ENCODE measurements at regions not wholly inside any gene's neighbourhood (a gene's known extent, or its start where the extent isn't known, plus 50 kb on each side); places are given as distances from the start of the nearest gene placed in this dataset.
"Not testable (repeated sequence)": the region's sequence is repeated elsewhere in the genome, so short reads cannot be mapped to it uniquely, and the experiment has no call there.

GRCh38 chr13:22927845-22928244 lies 252.9 kb upstream of the SGCG start:
- H2BK20ac ChIP-seq (ENCODE audit: low read length); H3K18ac ChIP-seq (ENCODE audit: extremely low read depth, low read length); H3K23me2 ChIP-seq (ENCODE audit: low read depth, low read length); H2BK120ac ChIP-seq (replicated peaks; ENCODE audit: low read depth, low read length); H3K79me2 ChIP-seq (ENCODE audit: control insufficient read depth in 1 of 2, insufficient read depth in 2 of 2, low read length in 2 of 2); H3K79me1 ChIP-seq (ENCODE audit: low read depth, low read length); H3K14ac ChIP-seq (ENCODE audit: insufficient read length); H3K4me1 ChIP-seq (replicated peaks in 1 of 4; ENCODE audit: control insufficient read depth in 3 of 4, insufficient read depth in 4 of 4, low read length in 3 of 4); POLR2A ChIA-PET (ENCODE audit: partially characterized antibody); FAIRE-seq; H2BK5ac ChIP-seq (ENCODE audit: low read depth, low read length); H4K5ac ChIP-seq (ENCODE audit: insufficient read length, low read depth, low read length); H3K4me3 ChIP-seq (ENCODE audit: extremely low read depth in 1 of 4, insufficient read depth in 2 of 4, low read depth in 3 of 4, low read length in 4 of 4); H2AK5ac ChIP-seq (ENCODE audit: low read depth, low read length); H3K4ac ChIP-seq (replicated peaks; ENCODE audit: insufficient read length, low read depth, low read length); DNase-seq (ENCODE audit: low read depth in 1 of 2, low spot score in 2 of 2); H3K23ac ChIP-seq (ENCODE audit: insufficient read length); H3K4me2 ChIP-seq (ENCODE audit: insufficient read depth in 1 of 2, low read depth in 2 of 2, low read length in 2 of 2); H3K9ac ChIP-seq (replicated peaks in 1 of 4; ENCODE audit: extremely low read depth in 1 of 4, low read depth in 3 of 4, low read length in 3 of 4); H3K9me3 ChIP-seq (ENCODE audit: insufficient read depth in 2 of 2, low read depth in 1 of 2, low read length in 1 of 2); H2BK15ac ChIP-seq (ENCODE audit: low read length); H2BK12ac ChIP-seq (ENCODE audit: low read depth, low read length); H2AFZ ChIP-seq (ENCODE audit: low read length); H3K27ac ChIP-seq (ENCODE audit: low read depth, low read length); H4K20me1 ChIP-seq (replicated peaks in 1 of 2; ENCODE audit: control insufficient read depth in 1 of 2, insufficient read depth in 2 of 2, low read length in 2 of 2); H4K91ac ChIP-seq (replicated peaks; ENCODE audit: insufficient read length, low read length); H3K56ac ChIP-seq (replicated peaks; ENCODE audit: insufficient read length, low read depth, low read length); H3K36me3 ChIP-seq (ENCODE audit: control insufficient read depth in 2 of 4, insufficient read depth in 4 of 4, low read length in 3 of 4); H4K8ac ChIP-seq (ENCODE audit: extremely low read depth, insufficient read depth, low read length): not testable (repeated sequence)
- WGBS, 2 experiments (ENCODE audit: extremely low coverage in 1 of 2, insufficient coverage in 1 of 2, insufficient read length in 1 of 2, insufficient replicate concordance in 2 of 2, low coverage in 1 of 2, low lambda C conversion rate in 2 of 2, missing lambda C conversion rate in 1 of 2), result 96% methylated on average over 4 of the region's 4 CpGs; no CpG with 5 or more reads in 1 of the 2 experiments
- peaks cover 0 to 13% (median 6%) of the 10 kb centered on the region in 4 experiments; a peak in 5 of 7 replicates for H3K27me3 ChIP-seq (replicated peaks in 1 of 4; ENCODE audit: control insufficient read depth in 3 of 4, extremely low read depth in 1 of 4, insufficient read depth in 3 of 4, low read length in 3 of 4)
- CTCF ChIA-PET (ENCODE audit: partially characterized antibody), result interaction anchor here (0.8 to 1.0 kb wide), 2 partner anchors 10 to 61 kb away, joined by 3 read pairs; no protein-coding TSS in a partner anchor
